MM.1S (cell line): ENCODE measurements at regions not wholly inside any gene's neighbourhood (a gene's known extent, or its start where the extent isn't known, plus 50 kb on each side); places are given as distances from the start of the nearest gene placed in this dataset.

Source experiments
- DNase-seq: peaks from one replicate; pipeline ENCODE4 v3.0.0-alpha.2; 2015
- H2AFZ ChIP-seq: fragments of 300-600 bp; sonication (generic); 2 replicates; pipeline ENCODE4 v1.6.0; 2016; ENCODE audit warnings: antibody characterized with exemption, low read length
- H3F3A ChIP-seq: fragments of 300-600 bp; sonication (generic); 2 replicates; pipeline ENCODE4 v1.6.1; 2016; ENCODE audit warnings: mild to moderate bottlenecking, antibody characterized with exemption, low read length, moderate library complexity, mixed read lengths; ENCODE audit not compliant: insufficient read depth
- H3K27ac ChIP-seq: fragments of 300-600 bp; sonication (generic); 2 replicates; pipeline ENCODE4 v1.5.1; 2016; ENCODE audit warnings: mild to moderate bottlenecking, low read length
- H3K27me3 ChIP-seq: fragments of 300-600 bp; sonication (generic); replicated peaks from 2 replicates; pipeline ENCODE4 v1.6.0; 2016; ENCODE audit warnings: low read length; ENCODE audit not compliant: insufficient read depth
- H3K36me3 ChIP-seq: fragments of 300-600 bp; sonication (generic); replicated peaks from 2 replicates; pipeline ENCODE4 v1.6.1; 2016; ENCODE audit warnings: mild to moderate bottlenecking, low read length, mixed read lengths; ENCODE audit not compliant: insufficient read depth
- H3K4me1 ChIP-seq: fragments of 300-600 bp; sonication (generic); 2 replicates; pipeline ENCODE4 v1.6.1; 2016; ENCODE audit warnings: low read length, mixed read lengths
- H3K4me2 ChIP-seq: fragments of 300-600 bp; sonication (generic); 2 replicates; pipeline ENCODE4 v1.6.0; 2016; ENCODE audit warnings: low read depth, low read length
- H3K4me3 ChIP-seq: fragments of 300-600 bp; sonication (generic); 2 replicates; pipeline ENCODE4 v1.5.1; 2016; ENCODE audit warnings: low read length, mixed read lengths
- H3K79me2 ChIP-seq: fragments of 300-600 bp; sonication (generic); 2 replicates; pipeline ENCODE4 v1.6.1; 2016; ENCODE audit warnings: mixed run types, low read length, mixed read lengths
- H3K9ac ChIP-seq: fragments of 300-600 bp; sonication (generic); 2 replicates; pipeline ENCODE4 v1.6.1; 2016; ENCODE audit warnings: low read length, mixed read lengths
- H3K9me2 ChIP-seq: fragments of 300-600 bp; sonication (generic); replicated peaks from 2 replicates; pipeline ENCODE4 v1.6.1; 2016; ENCODE audit warnings: mild to moderate bottlenecking, low read length, mixed read lengths; ENCODE audit not compliant: insufficient read depth
- H3K9me3 ChIP-seq: fragments of 300-600 bp; sonication (generic); replicated peaks from 2 replicates; pipeline ENCODE4 v1.6.1; 2016; ENCODE audit warnings: mild to moderate bottlenecking, low read length, mixed read lengths; ENCODE audit not compliant: insufficient read depth
- H4K20me1 ChIP-seq: fragments of 300-600 bp; sonication (generic); 2 replicates; pipeline ENCODE4 v1.6.1; 2016; ENCODE audit warnings: mild to moderate bottlenecking, low read length, moderate library complexity, mixed read lengths; ENCODE audit not compliant: insufficient read depth
- CTCF ChIP-seq: fragments of 300-600 bp; sonication (generic); IDR thresholded peaks from 2 replicates; pipeline ENCODE4 v1.5.1; 2016; ENCODE audit warnings: antibody characterized with exemption, low read length, mixed read lengths
- EZH2 ChIP-seq: fragments of 300-600 bp; sonication (generic); optimal IDR thresholded peaks from 2 replicates; pipeline ENCODE3; 2017; ENCODE audit warnings: low read depth, mild to moderate bottlenecking, antibody characterized with exemption, low read length, mixed read lengths
- EZH2phosphoT487 ChIP-seq: fragments of 300-600 bp; sonication (generic); IDR thresholded peaks from 2 replicates; pipeline ENCODE4 v1.6.1; 2018; ENCODE audit warnings: antibody characterized with exemption, low read length

GRCh38 chr5:61230492-61230891 is 68.2 kb upstream of the SMIM15 start:
- no peaks in the 10 kb centered on the region for H4K20me1 ChIP-seq
- H3F3A ChIP-seq: no peaks in the 10 kb centered on the region
- no peak overlapping the region for H3K9ac ChIP-seq
- H3K9me3 ChIP-seq: no peaks in the 10 kb centered on the region
- H3K27ac ChIP-seq: no peak overlapping the region
- H3K9me2 ChIP-seq: no peaks in the 10 kb centered on the region
- no peaks in the 10 kb centered on the region for H3K36me3 ChIP-seq
- H3K79me2 ChIP-seq: no peaks in the 10 kb centered on the region
- H3K27me3 ChIP-seq: no peaks in the 10 kb centered on the region
- no peak overlapping the region for H3K4me2 ChIP-seq
- peaks cover 11% of the 10 kb centered on the region for H3K4me1 ChIP-seq
- DNase-seq: no peak
- no peak overlapping the region for H3K4me3 ChIP-seq
- TF ChIP-seq CTCF: no peak
- TF ChIP-seq EZH2: no peak
- no peak for TF ChIP-seq EZH2phosphoT487
- no peak overlapping the region for H2AFZ ChIP-seq

GRCh38 chr5:61231813-61232212 is 69.5 kb upstream of the SMIM15 start:
- no peaks in the 10 kb centered on the region for H4K20me1 ChIP-seq
- no peaks in the 10 kb centered on the region for H3K9me3 ChIP-seq
- no peak overlapping the region for H3K4me3 ChIP-seq
- TF ChIP-seq EZH2 (no peak), CTCF (no peak), EZH2phosphoT487 (no peak)
- H3K9me2 ChIP-seq: no peaks in the 10 kb centered on the region
- no peaks in the 10 kb centered on the region for H3F3A ChIP-seq
- no peak overlapping the region for H3K4me2 ChIP-seq
- H3K4me1 ChIP-seq: peaks cover 11% of the 10 kb centered on the region
- H3K79me2 ChIP-seq: no peaks in the 10 kb centered on the region
- H3K36me3 ChIP-seq: no peaks in the 10 kb centered on the region
- no peak for DNase-seq
- H3K9ac ChIP-seq: no peak overlapping the region
- H2AFZ ChIP-seq: no peak overlapping the region
- H3K27ac ChIP-seq: no peak overlapping the region
- no peaks in the 10 kb centered on the region for H3K27me3 ChIP-seq

- no peak overlapping the region for H3K4me3 ChIP-seq
Measured at GRCh38 chr5:61232490-61233050, 70.3 kb upstream of the SMIM15 start.

More at GRCh38 chr5:61232490-61233050, 70.3 kb upstream of the SMIM15 start:
- H3K9ac ChIP-seq: no peak overlapping the region
- no peaks in the 10 kb centered on the region for H3K9me2 ChIP-seq
- H3K27ac ChIP-seq: no peak overlapping the region
- DNase-seq: no peak
- peak overlapping the region; percentile 22; the same call in 1 of the 2 replicates for H3K4me2 ChIP-seq
- H4K20me1 ChIP-seq: no peaks in the 10 kb centered on the region
- H3K4me1 ChIP-seq: peaks cover 11% of the 10 kb centered on the region
- no peaks in the 10 kb centered on the region for H3K9me3 ChIP-seq
- H2AFZ ChIP-seq: peak overlapping the region; percentile 45; the same call in 1 of the 2 replicates
- no peaks in the 10 kb centered on the region for H3K27me3 ChIP-seq
- no peaks in the 10 kb centered on the region for H3K79me2 ChIP-seq
- TF ChIP-seq EZH2 (no peak), EZH2phosphoT487 (no peak), CTCF (no peak)
- H3F3A ChIP-seq: no peaks in the 10 kb centered on the region
- no peaks in the 10 kb centered on the region for H3K36me3 ChIP-seq
